ENCODE measurements at regions not wholly inside any gene's neighbourhood (a gene's known extent, or its start where the extent isn't known, plus 50 kb on each side); places are given as distances from the start of the nearest gene placed in this dataset.

- TF ChIP-seq JUND (IDR thresholded peaks at IDR 0.05) (no peak), EZH2phosphoT487 (IDR thresholded peaks at IDR 0.05; ENCODE audit: borderline replicate concordance) (no peak), YY1 (IDR thresholded peaks at IDR 0.05; ENCODE audit: extremely low read depth, insufficient replicate concordance, low read depth, low read length) (no peak)
Measured at GRCh38 chr5:109601736-109602135, 88.0 kb upstream of the MAN2A1 start (continued).

GRCh38 chr5:109597893-109598292, 91.8 kb upstream of the MAN2A1 start:
- TF ChIP-seq SP1 (IDR thresholded peaks at IDR 0.05; ENCODE audit: low read depth) (no peak), CBX3 (IDR thresholded peaks at IDR 0.05; ENCODE audit: low read depth) (no peak), ZBTB33 (IDR thresholded peaks at IDR 0.05; ENCODE audit: extremely low read depth, insufficient replicate concordance, low read length) (no peak), ZFX (IDR thresholded peaks at IDR 0.05) (no peak), POLR2AphosphoS5 (IDR thresholded peaks at IDR 0.05; ENCODE audit: low read depth, low read length) (no peak), POLR2A (IDR thresholded peaks at IDR 0.05; ENCODE audit: borderline replicate concordance, extremely low read depth, insufficient read depth, insufficient read length) (no peak), SIN3A (IDR thresholded peaks at IDR 0.05; ENCODE audit: low read depth) (no peak), CEBPB (IDR thresholded peaks at IDR 0.05; ENCODE audit: low read depth) (no peak), MAX (IDR thresholded peaks at IDR 0.05) (no peak)
- Histone ChIP-seq H3K27me3 (ENCODE audit: insufficient read depth, low read length) (no peaks in the 10 kb centered on the region), H3K36me3 (ENCODE audit: control insufficient read depth in 1 of 2, insufficient read depth in 2 of 2, low read length in 2 of 2) (no peaks in the 10 kb centered on the region), H3K9me3 (ENCODE audit: control insufficient read depth in 1 of 2, insufficient read depth in 1 of 2, low read depth in 1 of 2, low read length in 2 of 2) (no peaks in the 10 kb centered on the region), H3K4me2 (ENCODE audit: low read length) (no peak overlapping the region), H3K9ac (ENCODE audit: low read length) (no peak overlapping the region), H2AFZ (ENCODE audit: low read depth, low read length, poor library complexity, severe bottlenecking) (no peak overlapping the region), H3K9me2 (ENCODE audit: insufficient read depth) (no peaks in the 10 kb centered on the region), H3K4me1 (ENCODE audit: control insufficient read depth in 1 of 2, insufficient read depth in 2 of 2, low read length in 2 of 2) (no peaks in the 10 kb centered on the region), H3K79me2 (ENCODE audit: insufficient read depth, low read length) (no peaks in the 10 kb centered on the region), H4K20me1 (ENCODE audit: insufficient read depth) (no peaks in the 10 kb centered on the region), H3K27ac (ENCODE audit: low read depth, low read length) (no peak overlapping the region), H3K4me3 (replicated peaks in 1 of 2; ENCODE audit: low read depth in 1 of 2, low read length in 2 of 2) (no peak overlapping the region)
- ATAC-seq (no peak), DNase-seq (ENCODE audit: low read depth, low spot score) (no peak)
- intact Hi-C loops (cut with micrococcal nuclease): no loop called here
- no TSS peak for BruUV-seq (replicated peaks)
- CTCF ChIA-PET: no interaction called here
- RAD21 ChIA-PET (ENCODE audit: low non-redundant PET in 1 of 2, low total read pairs in 2 of 2, uncharacterized antibody in 2 of 2, unreplicated experiment in 2 of 2): no interaction called here
- POLR2A ChIA-PET: no interaction called here

Data from HCT116 (cell line).